ENCODE measurements at regions not wholly inside any gene's neighbourhood (a gene's known extent, or its start where the extent isn't known, plus 50 kb on each side); places are given as distances from the start of the nearest gene placed in this dataset.

DNA sequence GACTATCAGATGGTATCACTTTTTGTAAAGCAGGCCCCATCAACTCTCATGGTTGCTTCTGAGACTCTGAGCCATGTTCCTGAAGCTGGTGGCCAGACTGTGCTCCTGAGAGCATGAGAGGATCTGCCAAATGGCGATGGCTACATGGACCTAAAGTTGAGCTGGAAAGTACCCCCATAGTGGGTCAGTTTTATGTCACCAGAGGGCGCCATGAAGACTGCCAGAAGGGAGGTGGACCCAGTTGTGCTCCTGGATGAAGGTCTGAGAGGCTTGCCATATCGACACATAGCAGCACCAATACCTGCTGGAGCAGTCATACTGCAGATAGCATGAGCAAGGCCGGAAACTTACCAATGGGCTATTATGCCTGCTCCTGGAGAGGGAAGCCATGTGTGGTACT is 105.7 kb downstream of the SLITRK2 start:
- H3K4me1 ChIP-seq (ENCODE audit: insufficient read depth, low read length, severe bottlenecking) = no peaks in the 10 kb centered on the region
- no peak overlapping the region for H2AFZ ChIP-seq (ENCODE audit: low read length)
- no peak for TF ChIP-seq CTCF (IDR thresholded peaks at IDR 0.05; ENCODE audit: low read length)
- no peak overlapping the region for H3K4me3 ChIP-seq (ENCODE audit: low read depth, low read length, poor library complexity, severe bottlenecking)
- no peak overlapping the region for H3K4me2 ChIP-seq (ENCODE audit: low read length)
- H3K79me2 ChIP-seq (ENCODE audit: insufficient read depth, low read length) = no peaks in the 10 kb centered on the region
- H3K36me3 ChIP-seq (ENCODE audit: insufficient read depth, low read length) = no peaks in the 10 kb centered on the region
- no peaks in the 10 kb centered on the region for H3K27me3 ChIP-seq (ENCODE audit: insufficient read depth, low read length)
- no peaks in the 10 kb centered on the region for H3K9me2 ChIP-seq (ENCODE audit: low read depth, low read length)
- H3F3A ChIP-seq (ENCODE audit: insufficient read depth, low read length) = no peaks in the 10 kb centered on the region
- no peak overlapping the region for H3K27ac ChIP-seq (ENCODE audit: low read depth, low read length, poor library complexity, severe bottlenecking)
- no peaks in the 10 kb centered on the region for H3K9me3 ChIP-seq (ENCODE audit: low read length)
- H4K20me1 ChIP-seq (ENCODE audit: insufficient read depth, low read length) = no peaks in the 10 kb centered on the region
- no peak overlapping the region for H3K9ac ChIP-seq (ENCODE audit: low read length)

DNA sequence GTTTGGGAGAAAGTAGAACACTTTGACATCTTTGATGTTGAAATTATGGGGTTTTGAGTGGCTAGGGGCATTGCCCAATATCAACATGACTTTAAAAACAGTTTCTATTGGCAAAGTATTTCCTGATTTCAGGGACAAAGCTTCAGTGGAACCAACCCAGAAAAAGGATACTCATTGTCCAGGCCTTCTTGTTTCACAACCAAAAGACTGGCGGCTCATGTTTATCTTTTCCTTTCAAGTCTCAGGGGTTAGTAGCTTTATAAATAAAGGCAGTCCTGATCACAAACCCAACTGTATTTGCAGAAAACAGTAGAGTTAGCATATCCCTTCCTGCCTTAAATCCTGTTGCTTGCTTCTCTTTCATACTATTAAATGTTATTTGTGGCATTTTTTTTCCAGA is 119.1 kb downstream of the SLITRK2 start:
- no peaks in the 10 kb centered on the region for H3F3A ChIP-seq (ENCODE audit: insufficient read depth, low read length)
- no peaks in the 10 kb centered on the region for H3K9me2 ChIP-seq (ENCODE audit: low read depth, low read length)
- no peaks in the 10 kb centered on the region for H4K20me1 ChIP-seq (ENCODE audit: insufficient read depth, low read length)
- H3K27ac ChIP-seq (ENCODE audit: low read depth, low read length, poor library complexity, severe bottlenecking) = no peak overlapping the region
- H3K9me3 ChIP-seq (ENCODE audit: low read length) = no peaks in the 10 kb centered on the region
- no peak overlapping the region for H2AFZ ChIP-seq (ENCODE audit: low read length)
- TF ChIP-seq EZH2 (IDR thresholded peaks at IDR 0.05; ENCODE audit: borderline replicate concordance, low read length) (no peak), CTCF (IDR thresholded peaks at IDR 0.05; ENCODE audit: low read length) (no peak)
- no peak overlapping the region for H3K9ac ChIP-seq (ENCODE audit: low read length)
- no peak overlapping the region for H3K4me3 ChIP-seq (ENCODE audit: low read depth, low read length, poor library complexity, severe bottlenecking)
- no peaks in the 10 kb centered on the region for H3K36me3 ChIP-seq (ENCODE audit: insufficient read depth, low read length)
- H3K4me2 ChIP-seq (ENCODE audit: low read length) = no peak overlapping the region
- no peaks in the 10 kb centered on the region for H3K27me3 ChIP-seq (ENCODE audit: insufficient read depth, low read length)
- H3K79me2 ChIP-seq (ENCODE audit: insufficient read depth, low read length) = no peaks in the 10 kb centered on the region
- no peaks in the 10 kb centered on the region for H3K4me1 ChIP-seq (ENCODE audit: insufficient read depth, low read length, severe bottlenecking)

DNA sequence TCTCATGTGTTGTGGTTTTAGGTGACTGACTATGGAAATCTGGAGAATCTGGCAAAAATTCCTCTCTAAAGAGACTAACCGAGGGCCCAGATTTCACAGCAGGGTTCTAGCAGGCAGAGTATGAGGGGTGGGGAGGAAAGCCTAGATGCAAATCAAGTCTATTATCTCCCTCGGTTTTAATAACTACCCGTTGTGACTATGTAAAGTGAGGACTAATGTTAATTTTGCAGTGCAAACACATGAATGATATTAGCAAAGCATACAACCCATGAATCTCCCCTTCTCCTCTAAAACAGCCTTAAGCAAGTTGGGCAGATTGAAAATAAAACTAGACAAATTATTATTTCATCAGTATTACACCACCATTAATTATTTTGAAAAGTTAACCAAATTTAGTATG is 131.4 kb downstream of the SLITRK2 start:
- Histone ChIP-seq H2AFZ (ENCODE audit: low read length) (no peak overlapping the region), H3K9me2 (ENCODE audit: low read depth, low read length) (no peaks in the 10 kb centered on the region), H3K4me3 (ENCODE audit: low read depth, low read length, poor library complexity, severe bottlenecking) (no peak overlapping the region), H3K27me3 (ENCODE audit: insufficient read depth, low read length) (no peaks in the 10 kb centered on the region), H3K4me1 (ENCODE audit: insufficient read depth, low read length, severe bottlenecking) (no peaks in the 10 kb centered on the region), H3F3A (ENCODE audit: insufficient read depth, low read length) (no peaks in the 10 kb centered on the region), H3K36me3 (ENCODE audit: insufficient read depth, low read length) (no peaks in the 10 kb centered on the region), H3K27ac (ENCODE audit: low read depth, low read length, poor library complexity, severe bottlenecking) (no peak overlapping the region), H3K9ac (ENCODE audit: low read length) (no peak overlapping the region), H3K79me2 (ENCODE audit: insufficient read depth, low read length) (no peaks in the 10 kb centered on the region), H3K9me3 (ENCODE audit: low read length) (no peaks in the 10 kb centered on the region), H3K4me2 (ENCODE audit: low read length) (no peak overlapping the region), H4K20me1 (ENCODE audit: insufficient read depth, low read length) (no peaks in the 10 kb centered on the region)
- TF ChIP-seq EZH2 (IDR thresholded peaks at IDR 0.05; ENCODE audit: borderline replicate concordance, low read length) (no peak), CTCF (IDR thresholded peaks at IDR 0.05; ENCODE audit: low read length) (no peak)

Measured in OCI-LY1 (cell line).